ENCODE measurements at regions not wholly inside any gene's neighbourhood (a gene's known extent, or its start where the extent isn't known, plus 50 kb on each side); places are given as distances from the start of the nearest gene placed in this dataset.

GRCh38 chrX:96575011-96575410, 109.6 kb upstream of the DIAPH2 start:
- 89 to 97% (median 94%) methylated on average over 1 of the region's 1 CpG for WGBS, 4 donors
- Histone ChIP-seq H3K27me3 (peaks cover 10% of the 10 kb centered on the region), H3K9me3 (replicated peaks in 1 of 3) (no peaks in the 10 kb centered on the region), H3K4me1 (replicated peaks in 1 of 2) (no peaks in the 10 kb centered on the region), H3K4me3 (no peak overlapping the region), H3K27ac (no peak overlapping the region), H3K36me3 (replicated peaks in 1 of 2) (no peaks in the 10 kb centered on the region)
- TF ChIP-seq CTCF (IDR thresholded peaks at IDR 0.05) (no peak), POLR2A (IDR thresholded peaks at IDR 0.05) (no peak)
- no peak for DNase-seq
- intact Hi-C loops (cut with DNase I), result no loop called here

- H3K27ac ChIP-seq, result no peak overlapping the region
- no peaks in the 10 kb centered on the region for H3K9me3 ChIP-seq (replicated peaks in 1 of 3)
- H3K4me3 ChIP-seq, result no peak overlapping the region
- H3K36me3 ChIP-seq (replicated peaks in 1 of 2), result no peaks in the 10 kb centered on the region
- peaks cover 10% of the 10 kb centered on the region for H3K27me3 ChIP-seq
- TF ChIP-seq POLR2A (IDR thresholded peaks at IDR 0.05), result no peak
- no peak for TF ChIP-seq CTCF (IDR thresholded peaks at IDR 0.05)
- no peak for DNase-seq
- no peaks in the 10 kb centered on the region for H3K4me1 ChIP-seq (replicated peaks in 1 of 2)
- intact Hi-C loops (cut with DNase I), result no loop called here
- 38 to 87% (median 66%) methylated on average over 2 of the region's 2 CpGs for WGBS, 4 donors
Measured at GRCh38 chrX:96576368-96576767, 108.3 kb upstream of the DIAPH2 start.

GRCh38 chrX:96578781-96579180, 105.9 kb upstream of the DIAPH2 start:
- DNase-seq, result no peak
- Histone ChIP-seq H3K36me3 (replicated peaks in 1 of 2) (no peaks in the 10 kb centered on the region), H3K4me3 (no peak overlapping the region), H3K27ac (no peak overlapping the region), H3K4me1 (replicated peaks in 1 of 2) (no peaks in the 10 kb centered on the region), H3K9me3 (replicated peaks in 1 of 3) (no peaks in the 10 kb centered on the region), H3K27me3 (peaks cover 10% of the 10 kb centered on the region)
- intact Hi-C loops (cut with DNase I), result no loop called here
- TF ChIP-seq POLR2A (IDR thresholded peaks at IDR 0.05), result no peak
- TF ChIP-seq CTCF (IDR thresholded peaks at IDR 0.05), result no peak

GRCh38 chrX:96579252-96579651, 105.4 kb upstream of the DIAPH2 start:
- TF ChIP-seq CTCF (IDR thresholded peaks at IDR 0.05) (no peak), POLR2A (IDR thresholded peaks at IDR 0.05) (no peak)
- Histone ChIP-seq H3K27ac (no peak overlapping the region), H3K36me3 (replicated peaks in 1 of 2) (no peaks in the 10 kb centered on the region), H3K4me3 (no peak overlapping the region), H3K9me3 (replicated peaks in 1 of 3) (no peaks in the 10 kb centered on the region), H3K27me3 (peaks cover 10% of the 10 kb centered on the region), H3K4me1 (replicated peaks in 1 of 2) (no peaks in the 10 kb centered on the region)
- no peak for DNase-seq
- intact Hi-C loops (cut with DNase I), result no loop called here
